ENCODE measurements at regions not wholly inside any gene's neighbourhood (a gene's known extent, or its start where the extent isn't known, plus 50 kb on each side); places are given as distances from the start of the nearest gene placed in this dataset.

DNA sequence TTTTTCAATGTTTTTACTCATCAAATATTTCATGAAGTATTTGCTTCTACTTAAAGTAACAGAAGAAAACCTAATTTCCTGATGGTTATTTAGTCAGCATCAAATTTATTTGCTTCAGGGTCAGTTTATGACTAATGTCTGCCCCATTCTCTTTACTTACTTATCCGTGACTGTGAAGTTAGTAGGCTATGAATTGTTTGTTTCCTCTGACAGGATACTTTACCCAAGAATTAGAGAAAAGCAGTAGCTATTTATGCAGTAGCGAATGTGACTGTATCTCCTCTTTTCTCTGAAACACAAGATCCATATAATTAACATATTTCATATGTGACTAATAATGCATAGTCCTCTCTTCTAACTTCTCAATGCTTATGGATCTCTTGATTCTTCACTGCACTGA lies 329.9 kb upstream of the ROBO1 start:
- no peak overlapping the region for H3K9ac ChIP-seq (ENCODE audit: low read length)
- H3K36me3 ChIP-seq (ENCODE audit: control insufficient read depth, insufficient read depth, low read length, severe bottlenecking) = no peaks in the 10 kb centered on the region
- H3K4me1 ChIP-seq (ENCODE audit: control insufficient read depth, insufficient read depth, low read length) = peaks cover 3% of the 10 kb centered on the region
- no peak overlapping the region for H3K4me3 ChIP-seq (ENCODE audit: low read length)
- no peaks in the 10 kb centered on the region for H3K27me3 ChIP-seq (replicated peaks; ENCODE audit: control insufficient read depth, insufficient read depth, low read length)
- no peaks in the 10 kb centered on the region for H3K9me3 ChIP-seq (ENCODE audit: control insufficient read depth, low read length)
- DNase-seq (ENCODE audit: low read depth) = peak; percentile 10

DNA sequence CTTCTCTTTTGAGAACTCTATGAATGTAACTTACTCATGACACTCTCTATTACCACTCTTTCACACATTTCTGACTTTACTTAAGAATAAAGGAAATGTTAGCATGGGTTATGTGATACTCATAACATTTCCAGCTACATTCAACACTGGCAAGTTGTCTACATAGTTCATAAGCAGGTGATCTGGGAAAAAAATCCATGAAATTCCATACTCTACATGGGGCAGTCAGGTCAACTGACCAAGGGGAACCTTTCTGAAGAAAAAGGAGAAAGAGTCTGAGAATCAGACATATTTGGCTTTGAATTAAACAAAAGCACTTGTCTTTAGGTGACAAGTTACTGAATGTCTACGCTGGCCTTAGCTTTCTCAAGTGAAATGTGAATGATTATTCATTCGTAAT lies 329.1 kb upstream of the ROBO1 start:
- H3K4me3 ChIP-seq (ENCODE audit: low read length) = no peak overlapping the region
- DNase-seq (ENCODE audit: low read depth) = no peak
- no peaks in the 10 kb centered on the region for H3K36me3 ChIP-seq (ENCODE audit: control insufficient read depth, insufficient read depth, low read length, severe bottlenecking)
- H3K9me3 ChIP-seq (ENCODE audit: control insufficient read depth, low read length) = no peaks in the 10 kb centered on the region
- peaks cover 3% of the 10 kb centered on the region for H3K4me1 ChIP-seq (ENCODE audit: control insufficient read depth, insufficient read depth, low read length)
- no peak overlapping the region for H3K9ac ChIP-seq (ENCODE audit: low read length)
- H3K27me3 ChIP-seq (replicated peaks; ENCODE audit: control insufficient read depth, insufficient read depth, low read length) = no peaks in the 10 kb centered on the region

DNA sequence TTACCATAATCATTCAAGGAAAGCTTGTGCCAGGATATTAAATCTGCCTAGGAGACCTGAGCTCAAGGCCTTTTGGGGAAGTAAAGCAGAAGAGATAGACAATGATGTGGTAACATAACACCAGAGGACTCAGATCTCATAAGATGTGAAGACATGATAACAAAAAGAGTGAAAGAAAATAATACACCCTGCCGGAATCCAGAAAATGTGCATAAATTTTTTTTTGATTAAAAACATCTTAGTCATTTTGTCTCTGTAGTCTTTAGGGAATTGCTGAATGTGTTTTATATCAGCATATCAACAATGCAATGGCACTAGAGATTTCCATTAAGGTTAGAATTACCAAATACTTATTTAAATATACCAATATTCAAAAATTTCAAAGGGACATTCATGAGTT lies 326.8 kb upstream of the ROBO1 start:
- Histone ChIP-seq H3K9ac (ENCODE audit: low read length) (no peak overlapping the region), H3K9me3 (ENCODE audit: control insufficient read depth, low read length) (no peaks in the 10 kb centered on the region), H3K27me3 (replicated peaks; ENCODE audit: control insufficient read depth, insufficient read depth, low read length) (no peaks in the 10 kb centered on the region), H3K4me3 (ENCODE audit: low read length) (no peak overlapping the region), H3K36me3 (ENCODE audit: control insufficient read depth, insufficient read depth, low read length, severe bottlenecking) (no peaks in the 10 kb centered on the region), H3K4me1 (ENCODE audit: control insufficient read depth, insufficient read depth, low read length) (peaks cover 3% of the 10 kb centered on the region)
- peak; percentile 3 for DNase-seq (ENCODE audit: low read depth)

DNA sequence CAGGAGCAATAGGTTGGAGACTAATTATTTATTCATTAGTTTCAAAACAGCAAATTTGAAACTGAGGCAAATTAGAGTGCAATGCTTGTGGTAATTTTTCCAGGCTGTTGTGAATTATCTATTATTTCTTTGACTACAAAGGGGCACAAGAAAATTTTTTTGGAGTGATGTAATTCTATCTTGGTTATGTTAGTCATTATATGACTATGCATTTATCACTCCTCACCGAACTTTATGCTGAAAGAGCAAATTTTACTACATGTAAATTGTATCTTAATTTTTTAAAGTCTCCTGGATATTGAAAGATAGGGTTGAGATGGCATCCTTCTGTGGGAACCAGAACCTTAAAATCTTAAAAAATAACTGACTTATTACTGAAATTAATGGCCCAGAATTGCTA lies 320.0 kb upstream of the ROBO1 start:
- peak; percentile 54 for DNase-seq (ENCODE audit: low read depth)
- H3K27me3 ChIP-seq (replicated peaks; ENCODE audit: control insufficient read depth, insufficient read depth, low read length) = no peaks in the 10 kb centered on the region
- H3K4me3 ChIP-seq (ENCODE audit: low read length) = no peak overlapping the region
- H3K9ac ChIP-seq (ENCODE audit: low read length) = no peak overlapping the region
- no peaks in the 10 kb centered on the region for H3K36me3 ChIP-seq (ENCODE audit: control insufficient read depth, insufficient read depth, low read length, severe bottlenecking)
- H3K9me3 ChIP-seq (ENCODE audit: control insufficient read depth, low read length) = no peaks in the 10 kb centered on the region
- H3K4me1 ChIP-seq (ENCODE audit: control insufficient read depth, insufficient read depth, low read length) = no peaks in the 10 kb centered on the region

- Histone ChIP-seq H3K4me1 (ENCODE audit: control insufficient read depth, insufficient read depth, low read length) (no peaks in the 10 kb centered on the region), H3K9me3 (ENCODE audit: control insufficient read depth, low read length) (no peaks in the 10 kb centered on the region), H3K27me3 (replicated peaks; ENCODE audit: control insufficient read depth, insufficient read depth, low read length) (no peaks in the 10 kb centered on the region), H3K9ac (ENCODE audit: low read length) (no peak overlapping the region), H3K4me3 (ENCODE audit: low read length) (no peak overlapping the region), H3K36me3 (ENCODE audit: control insufficient read depth, insufficient read depth, low read length, severe bottlenecking) (no peaks in the 10 kb centered on the region)
- no peak for DNase-seq (ENCODE audit: low read depth)
Measured at GRCh38 chr3:80086426-80086825, 318.6 kb upstream of the ROBO1 start.

DNA sequence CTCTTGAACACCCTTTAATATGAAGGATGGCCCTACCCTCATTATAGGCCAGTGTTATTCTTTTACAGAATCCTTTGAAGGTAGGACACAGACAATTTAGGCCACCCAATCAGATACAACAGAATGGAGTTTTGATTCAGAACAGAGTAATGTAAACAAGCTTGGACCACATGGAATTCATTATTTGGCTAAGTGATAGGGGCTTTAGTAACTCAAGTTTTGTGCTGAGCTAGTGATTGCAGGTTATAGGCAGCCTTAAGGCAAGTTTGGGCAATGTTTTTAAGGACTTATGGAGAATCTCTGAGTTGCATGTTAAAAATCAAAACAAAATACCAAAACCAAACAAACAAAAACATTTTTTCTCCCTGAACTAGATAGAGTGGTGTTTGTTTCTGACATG lies 312.1 kb upstream of the ROBO1 start:
- Histone ChIP-seq H3K4me3 (ENCODE audit: low read length) (no peak overlapping the region), H3K9ac (ENCODE audit: low read length) (no peak overlapping the region), H3K4me1 (ENCODE audit: control insufficient read depth, insufficient read depth, low read length) (no peaks in the 10 kb centered on the region), H3K36me3 (ENCODE audit: control insufficient read depth, insufficient read depth, low read length, severe bottlenecking) (no peaks in the 10 kb centered on the region), H3K9me3 (ENCODE audit: control insufficient read depth, low read length) (no peaks in the 10 kb centered on the region), H3K27me3 (replicated peaks; ENCODE audit: control insufficient read depth, insufficient read depth, low read length) (no peaks in the 10 kb centered on the region)
- peak; percentile 51 for DNase-seq (ENCODE audit: low read depth)

GRCh38 chr3:80068459-80068858 lies 300.7 kb upstream of the ROBO1 start:
- H3K9me3 ChIP-seq (ENCODE audit: control insufficient read depth, low read length) = no peaks in the 10 kb centered on the region
- no peak overlapping the region for H3K9ac ChIP-seq (ENCODE audit: low read length)
- no peak overlapping the region for H3K4me3 ChIP-seq (ENCODE audit: low read length)
- H3K4me1 ChIP-seq (ENCODE audit: control insufficient read depth, insufficient read depth, low read length) = no peaks in the 10 kb centered on the region
- no peaks in the 10 kb centered on the region for H3K36me3 ChIP-seq (ENCODE audit: control insufficient read depth, insufficient read depth, low read length, severe bottlenecking)
- DNase-seq (ENCODE audit: low read depth) = no peak
- no peaks in the 10 kb centered on the region for H3K27me3 ChIP-seq (replicated peaks; ENCODE audit: control insufficient read depth, insufficient read depth, low read length)

DNA sequence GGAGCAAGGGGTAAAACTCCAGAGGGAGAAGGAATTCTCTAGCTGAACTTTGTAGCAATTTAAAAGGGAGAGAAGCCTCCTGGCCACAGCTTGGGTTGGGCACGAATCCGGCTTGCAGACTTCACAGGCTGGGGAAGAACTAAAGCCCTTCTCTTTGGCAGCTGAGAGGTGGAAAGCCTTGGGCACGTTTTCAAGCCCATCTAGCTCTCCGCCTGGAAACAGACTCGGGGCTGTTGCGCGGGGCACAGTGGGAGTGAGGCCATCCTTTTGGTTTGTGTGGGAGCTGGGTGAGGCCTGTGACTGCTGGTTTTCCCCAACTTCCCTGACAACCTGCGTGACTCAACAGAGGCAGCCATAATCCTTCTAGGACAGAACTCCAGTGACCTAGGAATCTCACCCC lies 295.7 kb upstream of the ROBO1 start:
- Histone ChIP-seq H3K9ac (ENCODE audit: low read length) (no peak overlapping the region), H3K9me3 (ENCODE audit: control insufficient read depth, low read length) (no peaks in the 10 kb centered on the region), H3K4me1 (ENCODE audit: control insufficient read depth, insufficient read depth, low read length) (no peaks in the 10 kb centered on the region), H3K36me3 (ENCODE audit: control insufficient read depth, insufficient read depth, low read length, severe bottlenecking) (no peaks in the 10 kb centered on the region), H3K27me3 (replicated peaks; ENCODE audit: control insufficient read depth, insufficient read depth, low read length) (no peaks in the 10 kb centered on the region), H3K4me3 (ENCODE audit: low read length) (no peak overlapping the region)
- no peak for DNase-seq (ENCODE audit: low read depth)

GRCh38 chr3:80060664-80061063 lies 292.9 kb upstream of the ROBO1 start:
- H3K4me1 ChIP-seq (ENCODE audit: control insufficient read depth, insufficient read depth, low read length) = no peaks in the 10 kb centered on the region
- peak; percentile 2 for DNase-seq (ENCODE audit: low read depth)
- H3K27me3 ChIP-seq (replicated peaks; ENCODE audit: control insufficient read depth, insufficient read depth, low read length) = no peaks in the 10 kb centered on the region
- no peaks in the 10 kb centered on the region for H3K9me3 ChIP-seq (ENCODE audit: control insufficient read depth, low read length)
- H3K4me3 ChIP-seq (ENCODE audit: low read length) = no peak overlapping the region
- no peaks in the 10 kb centered on the region for H3K36me3 ChIP-seq (ENCODE audit: control insufficient read depth, insufficient read depth, low read length, severe bottlenecking)
- H3K9ac ChIP-seq (ENCODE audit: low read length) = no peak overlapping the region

- Histone ChIP-seq H3K9me3 (ENCODE audit: control insufficient read depth, low read length) (no peaks in the 10 kb centered on the region), H3K27me3 (replicated peaks; ENCODE audit: control insufficient read depth, insufficient read depth, low read length) (no peaks in the 10 kb centered on the region), H3K4me1 (ENCODE audit: control insufficient read depth, insufficient read depth, low read length) (no peaks in the 10 kb centered on the region), H3K36me3 (ENCODE audit: control insufficient read depth, insufficient read depth, low read length, severe bottlenecking) (no peaks in the 10 kb centered on the region), H3K9ac (ENCODE audit: low read length) (no peak overlapping the region), H3K4me3 (ENCODE audit: low read length) (no peak overlapping the region)
- DNase-seq (ENCODE audit: low read depth) = no peak
Measured at GRCh38 chr3:80055306-80055705, 287.5 kb upstream of the ROBO1 start.

DNA sequence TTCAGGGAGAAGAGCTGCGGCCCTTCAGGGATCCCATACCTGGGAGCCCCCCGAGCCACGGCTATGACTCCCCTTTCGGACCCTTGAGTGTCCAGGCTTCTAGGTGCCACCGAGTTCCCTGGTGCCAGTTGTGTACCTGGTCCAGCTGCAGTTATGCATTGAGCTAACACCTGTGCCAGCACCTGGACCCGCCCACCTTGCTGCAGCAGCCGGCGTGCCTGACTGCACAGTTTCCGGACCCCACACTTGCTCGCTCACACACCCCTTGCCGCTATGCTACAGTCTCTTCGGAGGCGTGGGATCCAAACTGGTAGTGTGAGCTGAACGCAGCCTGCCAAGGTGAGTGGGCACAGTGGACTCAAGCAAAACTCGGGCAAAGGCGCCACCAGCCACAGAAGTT lies 284.5 kb upstream of the ROBO1 start:
- H3K36me3 ChIP-seq (ENCODE audit: control insufficient read depth, insufficient read depth, low read length, severe bottlenecking) = no peaks in the 10 kb centered on the region

GRCh38 chr3:80051602-80051962 lies 283.8 kb upstream of the ROBO1 start:
- Histone ChIP-seq H3K4me3 (ENCODE audit: low read length) (no peak overlapping the region), H3K4me1 (ENCODE audit: control insufficient read depth, insufficient read depth, low read length) (no peaks in the 10 kb centered on the region)

More for the DNA sequence above, 284.5 kb upstream of the ROBO1 start:
- Histone ChIP-seq H3K9me3 (ENCODE audit: control insufficient read depth, low read length) (no peaks in the 10 kb centered on the region), H3K9ac (ENCODE audit: low read length) (no peak overlapping the region), H3K4me1 (ENCODE audit: control insufficient read depth, insufficient read depth, low read length) (no peaks in the 10 kb centered on the region), H3K27me3 (replicated peaks; ENCODE audit: control insufficient read depth, insufficient read depth, low read length) (no peaks in the 10 kb centered on the region), H3K4me3 (ENCODE audit: low read length) (no peak overlapping the region)
- DNase-seq (ENCODE audit: low read depth) = no peak

More at GRCh38 chr3:80051602-80051962, 283.8 kb upstream of the ROBO1 start:
- H3K9me3 ChIP-seq (ENCODE audit: control insufficient read depth, low read length) = no peaks in the 10 kb centered on the region
- no peaks in the 10 kb centered on the region for H3K27me3 ChIP-seq (replicated peaks; ENCODE audit: control insufficient read depth, insufficient read depth, low read length)
- DNase-seq (ENCODE audit: low read depth) = no peak
- no peaks in the 10 kb centered on the region for H3K36me3 ChIP-seq (ENCODE audit: control insufficient read depth, insufficient read depth, low read length, severe bottlenecking)
- H3K9ac ChIP-seq (ENCODE audit: low read length) = no peak overlapping the region

Measured in adipocyte (in vitro differentiated cells).